IPS DF 4.7 (cell line): ENCODE measurements at regions not wholly inside any gene's neighbourhood (a gene's known extent, or its start where the extent isn't known, plus 50 kb on each side); places are given as distances from the start of the nearest gene placed in this dataset.

Source experiments
- DNase-seq: peaks from one replicate; pipeline ENCODE4 v3.0.0-alpha.2; 2013; ENCODE audit warnings: low spot score; ENCODE audit errors: extremely low read depth

DNA sequence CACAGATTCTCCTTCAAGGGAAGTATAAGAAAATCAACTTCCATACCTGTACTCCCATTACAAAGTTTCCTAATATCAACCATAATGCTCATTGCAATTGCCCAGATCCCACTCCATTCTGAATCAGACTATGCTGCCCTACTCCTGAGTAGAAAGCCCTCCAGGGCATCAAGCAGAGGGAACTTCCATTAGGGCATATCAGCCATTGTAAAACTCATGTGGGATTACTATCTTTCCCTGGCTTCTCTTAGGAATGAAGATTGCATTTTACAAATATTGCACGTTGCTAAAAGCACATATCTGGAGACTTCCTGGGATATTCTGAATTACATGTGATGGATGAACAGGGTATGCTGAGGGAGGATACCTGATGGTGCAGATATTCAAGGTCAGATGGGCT lies 263.2 kb downstream of the FOXA2 start:
- DNase-seq, result no peak

DNA sequence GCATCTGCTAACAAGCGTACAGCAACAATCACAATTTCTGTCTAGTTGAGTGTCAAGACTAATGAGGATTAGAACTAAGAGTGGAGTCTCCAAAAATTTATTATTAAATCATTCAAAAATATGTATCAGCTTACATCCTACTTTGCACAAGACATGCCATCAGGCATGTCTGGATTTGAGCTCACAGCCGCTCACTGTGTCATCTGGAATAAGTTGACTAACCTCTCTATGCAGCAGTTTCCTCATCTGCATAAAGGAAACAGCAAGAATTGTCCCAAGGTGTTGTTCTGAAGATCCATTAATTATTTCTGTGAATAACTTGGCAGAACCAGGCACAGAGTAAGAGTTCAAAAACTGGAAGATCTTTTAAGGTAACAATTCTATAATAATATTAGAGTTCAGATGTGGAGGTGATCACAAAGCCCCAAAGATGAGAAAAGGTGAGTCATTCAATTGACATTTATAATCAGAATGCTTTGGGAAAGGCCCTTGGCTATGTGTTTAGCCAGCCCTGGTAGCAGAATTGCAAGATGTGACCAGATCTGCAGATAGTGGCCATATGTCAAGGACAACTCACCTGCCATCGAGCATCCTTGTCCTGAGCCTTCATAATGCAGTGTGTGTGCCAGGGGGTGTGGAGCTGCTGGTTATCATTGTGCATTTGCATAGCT lies 264.0 kb downstream of the FOXA2 start:
- DNase-seq, result no peak

DNA sequence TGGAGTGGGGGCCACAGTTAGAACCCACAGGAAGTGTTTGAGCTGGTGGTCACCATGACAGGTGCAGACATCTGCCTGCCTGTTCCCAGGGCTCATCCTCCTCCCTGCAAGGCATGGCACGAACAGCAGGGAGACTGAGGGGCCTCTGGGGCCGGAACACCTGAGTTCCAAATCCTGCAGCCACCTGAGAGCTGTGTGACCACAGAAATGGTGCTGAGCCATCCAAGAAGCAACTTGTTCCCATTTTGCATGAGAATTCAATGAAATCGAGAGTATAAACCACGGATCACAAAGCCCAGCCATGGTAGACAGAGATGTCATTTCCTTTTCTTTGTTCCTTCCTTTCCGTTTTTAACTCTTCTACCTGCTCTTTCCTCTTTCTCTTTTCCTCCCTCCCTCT lies 268.6 kb downstream of the FOXA2 start:
- no peak for DNase-seq

DNA sequence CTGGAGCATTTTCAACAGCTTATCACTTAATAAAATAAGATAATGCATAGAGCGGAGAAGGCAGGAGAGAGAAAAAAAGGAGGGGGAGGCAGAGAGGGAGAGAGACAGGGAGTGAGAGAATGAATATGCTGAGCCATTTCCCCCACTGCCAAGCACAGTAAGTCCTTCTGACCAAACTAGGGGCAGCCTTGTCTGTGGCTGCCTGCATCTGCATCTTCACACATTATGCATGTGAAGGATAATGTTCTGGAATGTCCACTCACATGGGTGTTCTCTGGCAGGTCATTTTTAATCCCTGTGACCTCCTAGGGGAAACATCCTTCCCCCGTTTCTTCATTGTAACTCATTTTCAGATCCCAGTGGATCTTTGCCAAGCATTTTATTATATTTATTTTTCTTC lies 269.3 kb downstream of the FOXA2 start:
- no peak for DNase-seq

DNA sequence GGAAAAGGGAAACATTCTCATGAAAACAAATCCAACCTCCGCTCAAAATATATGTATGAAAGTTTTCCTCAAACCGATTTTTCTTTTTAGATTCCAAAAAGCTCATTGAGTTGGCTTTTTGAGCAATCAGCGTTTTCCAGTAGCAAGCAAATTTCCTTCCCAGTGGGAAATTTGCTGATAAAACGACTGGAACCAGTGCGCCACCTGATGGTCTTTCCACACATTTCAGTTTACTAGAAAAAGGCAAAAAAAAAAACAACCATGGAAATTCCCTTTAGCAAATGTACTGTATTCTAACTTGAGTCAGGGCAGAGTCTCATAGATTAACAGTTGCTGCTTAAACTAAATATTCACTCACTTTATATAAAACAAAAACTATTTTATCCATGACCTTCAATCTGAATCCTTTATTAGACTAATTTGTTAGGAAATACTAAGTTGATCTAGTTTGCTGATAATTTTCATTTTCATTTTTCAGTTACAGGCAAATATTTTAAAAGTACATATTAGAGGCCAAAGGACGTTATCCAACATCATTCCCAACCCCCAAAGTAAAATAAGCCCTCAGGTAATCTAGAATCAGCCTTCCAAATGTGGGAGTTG lies 271.5 kb downstream of the FOXA2 start:
- DNase-seq, result peak; percentile 30

DNA sequence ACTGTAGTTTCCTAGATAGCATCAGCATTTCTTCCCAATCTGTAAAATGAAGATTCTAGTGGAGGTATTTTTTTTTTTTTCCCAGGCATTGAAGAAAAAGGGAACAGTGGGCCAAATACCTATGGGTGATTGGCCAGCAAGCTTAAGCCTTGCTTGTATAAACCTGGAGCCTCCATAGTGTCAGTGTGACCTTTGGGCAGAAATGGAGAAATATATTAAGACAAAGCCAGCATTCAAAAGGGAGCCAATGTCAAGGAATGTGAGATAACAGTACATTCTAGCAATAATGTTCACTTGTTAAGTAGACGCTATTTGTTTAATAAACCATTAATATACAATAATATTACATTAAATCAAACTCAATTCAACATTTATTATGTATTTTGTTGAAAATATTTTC lies 275.4 kb downstream of the FOXA2 start:
- no peak for DNase-seq

DNA sequence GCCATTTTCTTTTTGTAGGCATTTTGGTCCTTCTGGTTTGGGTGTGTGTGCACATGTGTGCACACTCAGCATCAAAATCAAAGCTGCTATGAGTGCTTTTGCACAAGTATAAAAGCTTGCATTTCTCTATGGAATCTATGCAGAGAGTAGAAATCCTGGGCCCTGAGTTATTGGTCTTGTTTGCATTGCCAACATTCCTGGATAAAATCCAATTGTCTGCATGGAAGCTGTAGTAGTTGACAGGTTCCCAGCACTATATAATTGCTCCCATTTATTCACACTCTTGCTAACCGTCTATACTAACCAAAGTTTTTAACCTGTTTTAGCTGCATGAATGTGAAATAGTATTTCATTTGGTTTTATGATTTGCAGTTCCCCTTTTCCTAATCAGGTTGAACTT lies 277.0 kb downstream of the FOXA2 start:
- no peak for DNase-seq

DNA sequence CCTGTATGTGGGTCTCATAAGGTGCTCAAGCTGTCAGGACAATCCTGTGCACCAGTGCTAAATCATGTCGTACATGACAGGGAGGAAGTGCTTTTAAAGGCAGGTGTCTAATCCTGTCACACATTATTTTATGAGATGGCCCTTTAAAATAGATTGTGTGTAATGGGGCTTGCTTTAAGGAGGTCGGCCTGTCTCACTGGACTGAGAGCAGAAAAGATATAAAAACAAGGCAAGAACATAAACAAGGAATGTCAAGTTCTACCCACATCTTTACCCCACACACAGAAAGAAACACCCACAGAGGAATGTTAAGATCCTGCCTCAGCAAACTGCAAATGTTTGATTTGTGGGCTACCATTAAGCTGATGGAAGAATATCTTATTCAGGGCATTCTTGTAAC lies 279.0 kb downstream of the FOXA2 start:
- no peak for DNase-seq

DNA sequence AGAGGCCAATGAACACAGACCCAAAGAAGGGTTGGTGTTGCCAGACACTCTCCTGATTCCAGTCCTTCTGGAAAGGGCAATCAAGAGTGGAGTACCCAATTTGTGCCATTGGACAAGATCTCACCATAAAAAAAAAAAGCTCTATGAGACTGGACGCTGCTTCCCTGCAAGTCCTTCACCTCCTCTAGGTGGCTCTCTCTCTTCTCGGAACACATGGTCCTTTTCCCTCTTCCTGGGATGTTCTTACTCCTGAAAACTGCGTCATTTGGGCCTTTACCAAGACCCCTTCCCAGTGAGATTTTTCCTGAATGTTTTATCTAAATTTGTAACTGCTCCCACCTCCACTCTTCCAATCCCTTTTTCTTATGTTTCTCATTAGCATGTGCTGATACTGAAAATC lies 280.8 kb downstream of the FOXA2 start:
- DNase-seq, result peak; percentile 3

DNA sequence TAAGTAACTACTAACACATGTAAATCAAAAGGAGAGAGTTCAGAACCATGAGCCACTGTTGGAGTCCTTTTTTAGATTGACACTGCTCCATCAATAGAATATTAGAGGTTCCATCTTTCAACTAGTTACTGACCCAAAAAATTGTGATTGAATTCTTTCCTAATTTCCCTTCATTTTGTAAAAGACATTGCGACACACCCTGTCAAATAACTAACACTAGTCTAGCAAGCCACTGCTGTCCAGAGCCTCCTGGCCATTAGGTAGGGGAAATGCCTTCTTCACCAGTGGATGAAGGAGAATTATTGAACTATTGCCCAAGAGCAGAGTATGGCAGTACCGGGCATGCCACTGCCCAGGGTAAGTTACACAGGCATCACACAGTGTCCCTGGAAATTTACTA lies 282.3 kb downstream of the FOXA2 start:
- no peak for DNase-seq

DNA sequence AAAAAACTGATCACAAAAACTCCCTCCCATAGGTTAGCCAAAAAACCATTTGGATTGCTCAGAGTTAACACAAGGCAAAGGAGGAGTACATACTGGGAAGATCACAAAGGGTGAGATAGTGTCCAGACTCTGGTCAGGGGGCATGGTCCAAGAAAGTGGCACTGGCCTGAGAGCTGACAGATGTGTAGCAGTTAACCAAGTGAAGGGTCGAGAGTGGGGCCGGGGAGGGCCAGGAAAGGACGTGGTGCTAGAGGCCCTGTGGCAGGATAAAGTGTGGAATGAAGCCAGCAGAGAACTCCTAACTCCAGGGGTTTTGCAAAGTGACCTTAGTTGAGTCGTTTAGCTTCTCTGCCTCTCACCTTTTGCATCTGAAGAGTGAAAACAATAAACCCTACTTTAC lies 290.5 kb downstream of the FOXA2 start:
- DNase-seq, result no peak

DNA sequence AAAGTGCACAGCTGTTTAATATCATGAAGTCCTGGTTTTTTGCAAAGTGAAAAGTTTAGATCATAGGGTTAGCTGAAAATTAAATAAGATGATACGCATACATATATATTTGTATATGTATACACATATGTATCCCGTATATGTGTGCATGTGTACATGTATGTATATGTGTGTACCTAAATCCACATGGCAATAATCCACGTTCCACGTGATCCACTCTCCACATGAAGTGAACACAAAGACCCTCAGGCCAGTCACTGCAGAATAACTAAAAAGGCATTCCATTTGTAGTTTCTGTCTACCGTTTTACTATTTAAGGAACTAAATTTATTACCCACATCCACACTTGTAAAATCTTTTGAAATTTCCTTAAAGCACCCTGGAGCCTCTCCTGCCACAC lies 294.9 kb downstream of the FOXA2 start:
- DNase-seq, result no peak

DNA sequence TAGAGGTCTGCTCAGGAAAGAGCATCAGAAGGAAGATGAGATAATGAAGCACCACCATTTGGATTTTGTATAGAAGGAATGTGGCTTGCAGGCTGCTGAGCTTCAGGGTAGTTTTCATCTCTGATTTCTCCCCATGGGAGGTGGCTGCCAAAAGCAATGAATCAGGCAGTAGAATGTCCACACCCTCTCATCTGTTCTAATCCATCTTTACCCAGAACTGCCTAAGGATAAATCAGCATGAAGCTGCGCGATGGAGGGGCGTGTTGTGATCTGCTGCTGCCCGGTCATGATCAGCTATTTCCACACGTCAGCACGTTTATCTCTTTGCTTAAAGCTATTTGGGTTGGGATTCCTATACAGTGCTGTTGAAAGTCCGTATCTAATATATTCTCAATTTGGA lies 295.4 kb downstream of the FOXA2 start:
- DNase-seq, result no peak

DNA sequence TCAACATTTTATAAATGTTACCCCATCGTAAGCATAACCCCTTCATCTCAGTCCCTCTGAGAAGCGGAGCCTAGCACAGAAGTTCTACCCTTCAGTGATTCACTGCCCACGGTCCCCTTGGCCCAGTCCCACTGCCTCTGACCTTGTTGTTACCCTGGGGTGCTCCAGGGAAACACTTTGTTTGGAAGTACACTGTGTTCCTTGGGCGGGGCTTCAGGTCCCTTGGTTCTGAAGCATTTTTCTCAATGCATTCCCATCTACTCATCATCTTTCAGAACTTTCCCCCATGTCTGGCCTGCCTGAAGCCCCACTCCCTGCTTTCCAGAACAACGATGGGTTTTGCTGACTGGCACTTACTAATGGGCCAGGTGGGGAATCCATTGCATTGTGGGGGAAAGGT lies 296.2 kb downstream of the FOXA2 start:
- DNase-seq, result no peak

DNA sequence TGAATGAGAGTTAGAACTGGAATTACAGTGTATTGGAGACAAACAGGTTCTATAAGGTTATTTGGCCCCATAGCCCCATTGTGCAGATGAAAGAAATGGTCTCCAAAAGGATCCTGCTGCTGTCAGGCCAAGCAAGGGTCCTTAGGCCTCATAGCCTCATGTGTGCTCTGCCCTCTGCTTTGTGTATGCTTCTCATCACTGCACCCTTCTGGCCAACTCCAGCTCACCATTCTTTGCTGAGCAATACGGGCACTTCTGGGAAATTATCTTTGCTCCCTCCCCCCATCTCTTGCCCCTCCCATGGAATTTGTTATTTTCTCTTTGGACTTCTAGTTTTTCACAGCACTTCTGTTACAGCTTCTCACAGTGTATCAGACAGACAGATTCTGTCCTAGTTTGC lies 298.8 kb downstream of the FOXA2 start:
- no peak for DNase-seq

DNA sequence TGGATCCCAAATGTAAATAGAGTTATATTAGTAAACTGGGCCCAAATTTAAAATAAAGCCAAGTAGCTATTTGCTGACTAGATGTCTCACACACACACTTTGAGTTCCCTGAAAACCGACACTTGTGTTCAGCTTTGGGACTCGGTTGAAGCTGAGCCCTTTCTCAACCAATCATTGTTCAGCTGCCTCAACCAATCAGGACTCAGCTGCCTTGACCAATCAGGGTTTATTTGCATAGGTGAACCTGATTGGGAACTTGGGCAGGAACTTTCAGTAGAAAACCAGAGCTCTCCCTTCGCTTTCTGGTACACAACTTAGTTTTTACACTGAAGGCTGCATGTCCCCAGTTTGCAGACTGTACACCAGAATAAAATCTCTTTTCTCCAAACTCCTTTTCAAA lies 301.7 kb downstream of the FOXA2 start:
- DNase-seq, result no peak

DNA sequence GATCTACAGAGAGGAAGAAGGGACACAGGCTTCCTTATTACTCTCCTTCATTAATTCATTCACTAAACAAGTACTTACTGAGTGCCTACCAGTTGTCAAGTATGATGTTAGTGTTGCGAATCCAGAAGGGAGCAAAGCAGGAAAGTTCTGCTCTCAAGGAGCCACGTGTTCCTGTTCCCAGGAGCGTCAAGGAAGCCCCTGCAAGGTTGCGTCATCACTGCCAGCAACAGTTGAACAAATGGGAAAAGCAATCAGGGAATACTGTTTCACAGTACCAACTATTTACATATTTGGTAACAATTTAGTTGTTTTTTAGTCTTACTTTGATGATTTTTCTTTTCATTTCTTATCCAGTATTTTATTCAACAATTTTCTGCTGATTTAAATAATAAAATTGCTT lies 310.0 kb downstream of the FOXA2 start:
- no peak for DNase-seq

DNA sequence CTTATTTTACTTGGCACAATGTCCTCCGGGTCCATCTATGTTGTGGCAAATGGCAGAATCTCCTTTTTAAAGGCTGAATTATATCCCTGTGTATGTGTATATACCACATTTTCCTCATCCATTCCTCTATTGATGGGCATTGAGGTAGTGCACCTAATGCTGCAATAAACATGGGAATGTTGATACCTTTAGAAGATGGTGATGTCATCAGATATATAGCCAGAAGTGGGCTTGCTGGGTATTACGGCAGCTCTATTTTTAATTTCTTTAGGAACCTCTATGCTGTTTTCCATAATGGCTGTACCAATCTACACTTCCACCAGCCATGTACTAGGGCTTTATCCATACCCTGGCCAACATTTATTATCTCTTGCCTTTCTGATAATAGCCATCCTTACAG lies 315.7 kb downstream of the FOXA2 start:
- DNase-seq, result no peak

DNA sequence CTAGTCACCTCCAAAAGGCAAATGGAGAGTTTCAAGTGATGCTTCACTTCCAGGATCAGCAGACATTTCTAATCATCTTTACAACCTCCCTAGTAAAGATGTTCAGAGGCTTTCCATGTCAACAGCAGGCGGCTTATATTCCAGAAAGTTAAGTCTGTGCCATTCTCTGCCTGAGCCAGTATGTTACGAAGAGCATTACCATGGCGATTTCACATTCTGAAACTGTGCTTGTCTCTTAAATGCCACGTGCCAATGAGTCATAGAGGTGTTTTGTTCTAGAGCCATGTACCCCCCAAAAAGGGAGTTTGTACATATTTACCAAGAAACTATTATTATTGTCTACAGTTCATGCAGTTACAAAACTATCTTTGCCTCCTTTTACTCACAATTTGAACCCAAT lies 319.5 kb downstream of the FOXA2 start:
- DNase-seq, result no peak

DNA sequence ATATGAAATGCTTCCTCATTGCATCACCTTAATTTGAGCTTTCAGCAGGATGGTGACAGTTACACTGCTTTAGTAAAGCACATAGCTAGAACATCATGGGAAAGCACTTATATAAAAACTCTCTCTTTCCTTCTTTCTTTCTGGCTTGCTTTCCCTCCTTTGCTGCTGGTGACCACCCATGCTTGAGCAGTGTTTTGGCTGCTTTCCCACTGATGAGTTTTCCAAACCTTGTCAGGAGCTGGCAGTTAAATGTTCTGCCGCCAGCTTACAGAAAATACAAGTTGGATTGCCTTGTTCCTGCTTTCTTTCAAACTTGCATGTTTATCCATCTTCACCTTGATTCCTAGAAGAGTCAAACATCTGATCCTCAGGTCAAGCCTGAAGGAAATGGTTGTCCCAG lies 323.9 kb downstream of the FOXA2 start:
- DNase-seq, result no peak

DNA sequence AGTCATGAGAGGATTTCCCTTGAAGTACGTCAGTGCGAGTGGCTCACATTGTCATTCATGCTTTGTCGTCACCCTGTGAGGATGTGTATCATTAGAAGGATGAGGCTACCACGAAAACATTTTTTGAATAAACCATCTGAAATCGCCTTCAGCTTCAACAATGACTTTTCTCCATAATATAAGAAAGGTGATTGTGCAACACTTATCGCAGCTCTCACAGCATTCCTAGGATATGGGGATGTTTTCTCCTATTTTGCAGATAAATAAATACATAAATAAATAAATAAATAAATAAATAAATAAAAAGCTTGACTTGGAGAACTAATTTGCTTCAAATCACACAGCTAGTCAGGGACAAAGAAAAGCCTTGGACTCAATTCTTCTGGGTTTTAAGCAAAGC lies 326.5 kb downstream of the FOXA2 start:
- DNase-seq, result no peak

DNA sequence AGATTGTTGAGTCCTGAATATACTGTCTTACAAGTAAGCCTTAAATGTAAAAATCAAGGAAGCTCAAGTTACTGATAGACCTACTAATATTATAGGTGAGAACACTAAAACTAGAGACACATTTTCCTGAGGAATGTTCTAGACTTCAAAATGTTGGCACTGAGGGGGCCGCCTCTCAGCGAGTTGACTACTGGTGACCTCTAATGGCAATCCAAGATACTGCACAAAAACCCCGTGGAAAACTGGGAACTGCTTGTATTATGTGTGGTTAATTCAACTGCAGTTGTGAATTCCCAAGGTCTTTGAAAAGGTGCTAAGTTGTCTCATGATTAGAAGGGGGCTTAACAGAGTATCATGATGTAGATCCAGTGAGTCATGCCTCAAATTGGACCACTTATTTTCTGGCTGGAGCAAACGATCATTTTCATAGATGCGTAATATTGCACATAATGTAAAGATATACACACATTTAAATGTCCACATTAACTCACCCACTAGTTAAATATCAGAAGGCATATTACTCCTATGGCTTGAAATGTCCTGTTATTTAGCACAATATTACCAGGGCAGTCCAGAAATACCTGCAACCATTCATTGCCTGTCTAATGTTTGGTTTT lies 336.2 kb downstream of the FOXA2 start:
- no peak for DNase-seq

DNA sequence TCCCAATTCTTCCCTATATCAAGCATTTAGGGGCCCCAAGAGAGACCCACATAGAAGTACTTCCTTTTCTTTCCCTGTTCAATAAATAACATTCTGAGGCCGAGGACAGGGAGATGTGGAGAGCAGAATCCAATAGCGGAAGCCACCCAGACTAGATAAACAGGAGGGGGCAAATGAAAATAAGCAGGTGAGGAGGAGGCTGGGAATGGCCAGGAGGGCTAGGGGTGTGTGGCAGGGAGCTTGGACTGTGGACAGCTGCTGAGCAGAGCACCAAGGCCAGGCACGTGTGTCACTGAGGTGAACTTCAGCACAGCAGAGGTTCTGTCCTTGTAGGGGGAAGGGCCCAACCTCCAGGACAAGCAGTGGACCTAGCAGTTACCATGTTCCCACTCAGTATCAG lies 339.2 kb downstream of the FOXA2 start:
- DNase-seq, result no peak
